ENCODE measurements at regions not wholly inside any gene's neighbourhood (a gene's known extent, or its start where the extent isn't known, plus 50 kb on each side); places are given as distances from the start of the nearest gene placed in this dataset.
A peak's percentile ranks its signal among the peaks of the same experiment; 100 is the strongest.

- Mint-ChIP-seq H3K4me3 (no peak overlapping the region), H3K36me3 (ENCODE audit: low read depth) (no peaks in the 10 kb centered on the region), H3K27ac (no peak overlapping the region), H3K27me3 (peaks cover 28% of the 10 kb centered on the region), H3K9me3 (no peaks in the 10 kb centered on the region), H3K4me1 (ENCODE audit: low read depth) (no peaks in the 10 kb centered on the region)
- TF ChIP-seq CTCF (IDR thresholded peaks at IDR 0.05), result no peak
- DNase-seq, result no peak
- intact Hi-C loops (cut with micrococcal nuclease), result loop anchor here (5.0 to 10.0 kb wide), 4 partner anchors 65 to 488 kb away; partner anchors contain the start of gene IGLL5
- ChIA-PET POLR2A (no interaction called here), CTCF (interaction anchor here (0.8 to 9.1 kb wide), 6 partner anchors 10 to 178 kb away, joined by 3 to 274 read pairs (median 53); no protein-coding TSS in a partner anchor)
- ATAC-seq, result no peak
Observed at GRCh38 chr22:22952531-22953280, 65.1 kb downstream of the IGLL5 start.

- H3K36me3 Mint-ChIP-seq (ENCODE audit: low read depth), result no peaks in the 10 kb centered on the region
- CTCF ChIA-PET, result interaction anchor here (0.8 to 9.1 kb wide), 29 partner anchors 11 to 491 kb away, joined by 3 to 274 read pairs (median 8); partner anchors contain the start of gene IGLL5
- DNase-seq, result no peak
- no peak overlapping the region for H3K4me3 Mint-ChIP-seq
- ATAC-seq, result no peak
- H3K27ac Mint-ChIP-seq, result no peak overlapping the region
- no peaks in the 10 kb centered on the region for H3K4me1 Mint-ChIP-seq (ENCODE audit: low read depth)
- intact Hi-C loops (cut with micrococcal nuclease), result loop anchor here (5.0 to 10.0 kb wide), 4 partner anchors 66 to 489 kb away; partner anchors contain the start of gene IGLL5
- no peak for TF ChIP-seq CTCF (IDR thresholded peaks at IDR 0.05)
- no peaks in the 10 kb centered on the region for H3K9me3 Mint-ChIP-seq
- H3K27me3 Mint-ChIP-seq, result peaks cover 25% of the 10 kb centered on the region
- POLR2A ChIA-PET, result no interaction called here
Observed at GRCh38 chr22:22953791-22954190, 66.2 kb downstream of the IGLL5 start.

GRCh38 chr22:22954656-22955055, 67.0 kb downstream of the IGLL5 start:
- no peak for ATAC-seq
- intact Hi-C loops (cut with micrococcal nuclease), result loop anchor here (5.0 to 10.0 kb wide), 6 partner anchors 67 to 490 kb away; partner anchors contain the start of gene IGLL5
- DNase-seq, result peak; percentile 75
- Mint-ChIP-seq H3K4me1 (ENCODE audit: low read depth) (no peaks in the 10 kb centered on the region), H3K27ac (no peak overlapping the region), H3K27me3 (peaks cover 25% of the 10 kb centered on the region), H3K9me3 (no peaks in the 10 kb centered on the region), H3K36me3 (ENCODE audit: low read depth) (no peaks in the 10 kb centered on the region), H3K4me3 (no peak overlapping the region)
- ChIA-PET CTCF (interaction anchor here (0.6 to 9.1 kb wide), 54 partner anchors 11 to 492 kb away, joined by 3 to 274 read pairs (median 5); partner anchors contain the start of genes IGLL5 and RSPH14), POLR2A (interaction anchor here (0.7 kb wide), 1 partner anchor 10 kb away, joined by 3 read pairs; no protein-coding TSS in a partner anchor)
- peak; percentile 60 for TF ChIP-seq CTCF (IDR thresholded peaks at IDR 0.05)

- POLR2A ChIA-PET, result interaction anchor here (0.7 kb wide), 1 partner anchor 10 kb away, joined by 3 read pairs; no protein-coding TSS in a partner anchor
- ATAC-seq, result no peak
Observed at GRCh38 chr22:22955276-22955798, 67.7 kb downstream of the IGLL5 start.

More at GRCh38 chr22:22955276-22955798, 67.7 kb downstream of the IGLL5 start:
- Mint-ChIP-seq H3K27ac (no peak overlapping the region), H3K36me3 (ENCODE audit: low read depth) (no peaks in the 10 kb centered on the region), H3K4me1 (ENCODE audit: low read depth) (no peaks in the 10 kb centered on the region), H3K9me3 (no peaks in the 10 kb centered on the region), H3K4me3 (no peak overlapping the region), H3K27me3 (peaks cover 21% of the 10 kb centered on the region)
- CTCF ChIA-PET, result interaction anchor here (0.6 to 9.1 kb wide), 59 partner anchors 11 to 492 kb away, joined by 3 to 274 read pairs (median 5); partner anchors contain the start of genes RAB36 and RSPH14
- intact Hi-C loops (cut with micrococcal nuclease), result loop anchor here (5.0 to 10.0 kb wide), 4 partner anchors 103 to 491 kb away; no protein-coding TSS in a partner anchor
- TF ChIP-seq CTCF (IDR thresholded peaks at IDR 0.05), result no peak
- DNase-seq, result no peak

Measured in activated CD8-positive, alpha-beta T cell treated with anti-CD3 and anti-CD28 coated beads for 36 hours (primary cell).